Ishikawa (cell line): ENCODE measurements at regions not wholly inside any gene's neighbourhood (a gene's known extent, or its start where the extent isn't known, plus 50 kb on each side); places are given as distances from the start of the nearest gene placed in this dataset.

Source experiments
- CEBPB ChIP-seq: IDR thresholded peaks from 2 replicates; pipeline ENCODE4 v1.6.1; 2012
- CREB1 ChIP-seq: IDR thresholded peaks from 2 replicates; pipeline ENCODE4 v1.6.1; 2012; ENCODE audit warnings: low read depth
- EGR1 ChIP-seq: IDR thresholded peaks from 2 replicates; pipeline ENCODE4 v1.6.1; 2012
- EP300 ChIP-seq: IDR thresholded peaks from 2 replicates; pipeline ENCODE4 v1.6.1; 2012; ENCODE audit warnings: borderline replicate concordance
- FOXM1 ChIP-seq: IDR thresholded peaks from 2 replicates; pipeline ENCODE4 v1.6.1; 2012; ENCODE audit warnings: low read depth, borderline replicate concordance
- NFIC ChIP-seq: IDR thresholded peaks from 2 replicates; pipeline ENCODE4 v1.6.1; 2012
- RAD21 ChIP-seq: IDR thresholded peaks from 2 replicates; pipeline ENCODE4 v1.6.1; 2012; ENCODE audit warnings: low read depth
- TAF1 ChIP-seq: IDR thresholded peaks from 2 replicates; pipeline ENCODE4 v1.6.1; 2012; ENCODE audit warnings: low read depth, mild to moderate bottlenecking
- TCF12 ChIP-seq: IDR thresholded peaks from 2 replicates; pipeline ENCODE4 v1.6.1; 2012; ENCODE audit warnings: low read depth
- TEAD4 ChIP-seq: IDR thresholded peaks from 2 replicates; pipeline ENCODE4 v1.6.1; 2012
- USF1 ChIP-seq: IDR thresholded peaks from 2 replicates; pipeline ENCODE4 v1.6.1; 2012
- YY1 ChIP-seq: IDR thresholded peaks from 2 replicates; pipeline ENCODE4 v1.6.1; 2012; ENCODE audit warnings: low read depth
- ZBTB7A ChIP-seq: IDR thresholded peaks from 2 replicates; pipeline ENCODE4 v1.6.1; 2012; ENCODE audit warnings: low read depth
- TF ChIP-seq, protein P1 (sequence below): IDR thresholded peaks from 2 replicates; pipeline ENCODE4 v1.6.1; 2012; ENCODE audit warnings: low read depth, mild to moderate bottlenecking
- TF ChIP-seq, protein P2 (sequence below): IDR thresholded peaks from 2 replicates; pipeline ENCODE4 v1.6.1; 2012

DNA sequence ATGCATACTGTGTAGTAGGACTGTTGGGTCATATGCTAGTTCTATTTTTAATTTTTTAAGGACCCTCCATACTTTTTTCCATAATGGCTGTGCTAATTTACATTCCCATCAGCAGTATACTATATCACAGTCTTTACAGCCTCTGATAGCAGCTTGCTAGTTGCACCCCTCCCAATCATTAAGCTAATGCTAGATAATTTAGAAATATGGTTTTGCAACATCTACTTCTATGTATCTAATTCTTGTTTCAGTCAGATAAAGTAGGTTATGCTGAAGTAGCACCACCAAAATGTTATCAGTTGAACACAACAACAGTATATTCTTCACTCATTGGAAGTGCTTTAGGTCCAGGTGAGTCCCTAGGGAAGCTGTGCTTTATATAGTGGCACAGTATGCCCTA, 522.7 kb upstream of the HTR2C start:
- TF ChIP-seq, protein P1, sequence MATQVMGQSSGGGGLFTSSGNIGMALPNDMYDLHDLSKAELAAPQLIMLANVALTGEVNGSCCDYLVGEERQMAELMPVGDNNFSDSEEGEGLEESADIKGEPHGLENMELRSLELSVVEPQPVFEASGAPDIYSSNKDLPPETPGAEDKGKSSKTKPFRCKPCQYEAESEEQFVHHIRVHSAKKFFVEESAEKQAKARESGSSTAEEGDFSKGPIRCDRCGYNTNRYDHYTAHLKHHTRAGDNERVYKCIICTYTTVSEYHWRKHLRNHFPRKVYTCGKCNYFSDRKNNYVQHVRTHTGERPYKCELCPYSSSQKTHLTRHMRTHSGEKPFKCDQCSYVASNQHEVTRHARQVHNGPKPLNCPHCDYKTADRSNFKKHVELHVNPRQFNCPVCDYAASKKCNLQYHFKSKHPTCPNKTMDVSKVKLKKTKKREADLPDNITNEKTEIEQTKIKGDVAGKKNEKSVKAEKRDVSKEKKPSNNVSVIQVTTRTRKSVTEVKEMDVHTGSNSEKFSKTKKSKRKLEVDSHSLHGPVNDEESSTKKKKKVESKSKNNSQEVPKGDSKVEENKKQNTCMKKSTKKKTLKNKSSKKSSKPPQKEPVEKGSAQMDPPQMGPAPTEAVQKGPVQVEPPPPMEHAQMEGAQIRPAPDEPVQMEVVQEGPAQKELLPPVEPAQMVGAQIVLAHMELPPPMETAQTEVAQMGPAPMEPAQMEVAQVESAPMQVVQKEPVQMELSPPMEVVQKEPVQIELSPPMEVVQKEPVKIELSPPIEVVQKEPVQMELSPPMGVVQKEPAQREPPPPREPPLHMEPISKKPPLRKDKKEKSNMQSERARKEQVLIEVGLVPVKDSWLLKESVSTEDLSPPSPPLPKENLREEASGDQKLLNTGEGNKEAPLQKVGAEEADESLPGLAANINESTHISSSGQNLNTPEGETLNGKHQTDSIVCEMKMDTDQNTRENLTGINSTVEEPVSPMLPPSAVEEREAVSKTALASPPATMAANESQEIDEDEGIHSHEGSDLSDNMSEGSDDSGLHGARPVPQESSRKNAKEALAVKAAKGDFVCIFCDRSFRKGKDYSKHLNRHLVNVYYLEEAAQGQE: no peak
- TF ChIP-seq ZBTB7A: no peak
- TF ChIP-seq CREB1: no peak
- no peak for TF ChIP-seq CEBPB
- TF ChIP-seq FOXM1: no peak
- TF ChIP-seq EP300: no peak
- no peak for TF ChIP-seq USF1
- no peak for TF ChIP-seq TCF12
- TF ChIP-seq EGR1: no peak
- no peak for TF ChIP-seq TEAD4
- TF ChIP-seq RAD21: no peak
- no peak for TF ChIP-seq NFIC
- TF ChIP-seq TAF1: no peak
- TF ChIP-seq, protein P2, sequence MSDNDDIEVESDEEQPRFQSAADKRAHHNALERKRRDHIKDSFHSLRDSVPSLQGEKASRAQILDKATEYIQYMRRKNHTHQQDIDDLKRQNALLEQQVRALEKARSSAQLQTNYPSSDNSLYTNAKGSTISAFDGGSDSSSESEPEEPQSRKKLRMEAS: no peak

GRCh38 chrX:114058988-114059418, 524.9 kb upstream of the HTR2C start:
- no peak for TF ChIP-seq YY1
- no peak for TF ChIP-seq ZBTB7A
- TF ChIP-seq FOXM1: no peak
- no peak for TF ChIP-seq CEBPB
- TF ChIP-seq TAF1: no peak
- no peak for TF ChIP-seq RAD21
- no peak for TF ChIP-seq EP300
- TF ChIP-seq CREB1: no peak
- no peak for TF ChIP-seq EGR1
- TF ChIP-seq, protein P2: no peak
- no peak for TF ChIP-seq TEAD4
- TF ChIP-seq NFIC: no peak
- TF ChIP-seq TCF12: no peak
- TF ChIP-seq, protein P1: no peak
- TF ChIP-seq USF1: no peak

DNA sequence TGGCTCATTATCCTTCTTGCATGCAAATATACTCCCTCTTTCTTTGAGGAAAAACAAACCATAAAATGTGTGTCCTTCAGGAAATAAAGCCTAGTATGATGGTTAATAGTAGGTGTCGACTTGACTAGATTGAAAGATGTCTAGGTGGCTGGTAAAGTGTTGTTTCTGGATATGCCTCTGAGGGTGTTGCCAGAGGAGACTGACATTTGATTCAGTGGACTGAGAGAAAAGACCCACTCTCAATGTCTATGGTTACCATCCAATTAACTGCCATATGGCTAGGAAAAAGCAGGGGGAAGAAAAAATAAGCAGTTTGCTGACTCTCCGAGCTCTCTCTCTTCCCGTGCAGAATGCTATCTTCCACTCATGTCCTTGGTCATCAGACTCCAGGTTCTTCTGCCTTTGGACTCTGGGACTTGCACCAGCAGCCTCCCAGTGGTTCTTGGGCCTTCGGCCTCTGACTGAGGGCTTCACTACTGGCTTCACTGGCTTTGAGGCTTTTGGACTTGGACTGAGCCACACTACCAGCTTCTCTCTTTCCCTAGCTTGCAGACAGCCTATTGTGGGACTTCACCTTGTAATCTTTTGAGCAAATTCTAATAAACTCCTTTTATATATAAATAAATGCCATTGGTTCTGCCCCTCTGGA, 532.1 kb upstream of the HTR2C start:
- no peak for TF ChIP-seq EGR1
- TF ChIP-seq ZBTB7A: no peak
- TF ChIP-seq, protein P1: no peak
- no peak for TF ChIP-seq USF1
- no peak for TF ChIP-seq FOXM1
- TF ChIP-seq CEBPB: no peak
- no peak for TF ChIP-seq RAD21
- no peak for TF ChIP-seq CREB1
- TF ChIP-seq YY1: no peak
- no peak for TF ChIP-seq TEAD4
- no peak for TF ChIP-seq TAF1
- TF ChIP-seq, protein P2: no peak
- TF ChIP-seq NFIC: no peak
- TF ChIP-seq TCF12: no peak
- no peak for TF ChIP-seq EP300
